ENCODE measurements at regions not wholly inside any gene's neighbourhood (a gene's known extent, or its start where the extent isn't known, plus 50 kb on each side); places are given as distances from the start of the nearest gene placed in this dataset.

- Histone ChIP-seq H4K20me1 (ENCODE audit: insufficient read depth, low read length) (no peaks in the 10 kb centered on the region), H3K4me3 (ENCODE audit: low read depth, low read length, poor library complexity, severe bottlenecking) (no peak overlapping the region), H3K9me3 (ENCODE audit: low read length) (no peaks in the 10 kb centered on the region), H2AFZ (ENCODE audit: low read length) (no peak overlapping the region), H3K79me2 (ENCODE audit: insufficient read depth, low read depth, low read length) (no peaks in the 10 kb centered on the region), H3K36me3 (ENCODE audit: insufficient read depth, low read length) (no peaks in the 10 kb centered on the region), H3K4me1 (ENCODE audit: insufficient read depth, low read length, poor library complexity, severe bottlenecking) (no peaks in the 10 kb centered on the region), H3K4me2 (ENCODE audit: low read length) (no peak overlapping the region), H3K9me2 (ENCODE audit: insufficient read depth, low read length) (no peaks in the 10 kb centered on the region), H3K27ac (ENCODE audit: low read depth, low read length, poor library complexity, severe bottlenecking) (no peak overlapping the region)
- no peak for TF ChIP-seq CTCF (conservative IDR thresholded peaks at IDR 0.05; ENCODE audit: low read length)
- TF ChIP-seq EZH2phosphoT487 (IDR thresholded peaks at IDR 0.05; ENCODE audit: borderline replicate concordance, low read depth, low read length), result no peak
- DNase-seq (ENCODE audit: low spot score), result peak; percentile 2
- POLR2A ChIA-PET, result interaction anchor here (0.6 to 1.1 kb wide), 2 partner anchors 15 to 731 kb away, joined by 3 to 4 read pairs; no protein-coding TSS in a partner anchor
- CTCF ChIA-PET (ENCODE audit: unreplicated experiment), result interaction anchor here (0.6 kb wide), 1 partner anchor 1583 kb away, joined by 3 read pairs; no protein-coding TSS in a partner anchor
- intact Hi-C loops (cut with micrococcal nuclease; ENCODE audit: unreplicated experiment), result no loop called here
- no TSS peak for BruUV-seq (replicated peaks)
Measured at GRCh38 chr3:5332270-5332956, 144.9 kb downstream of the EDEM1 start.

- TF ChIP-seq EZH2phosphoT487 (IDR thresholded peaks at IDR 0.05; ENCODE audit: borderline replicate concordance, low read depth, low read length), result no peak
- no peak for TF ChIP-seq CTCF (conservative IDR thresholded peaks at IDR 0.05; ENCODE audit: low read length)
- POLR2A ChIA-PET, result no interaction called here
- Histone ChIP-seq H2AFZ (ENCODE audit: low read length) (no peak overlapping the region), H3K4me3 (ENCODE audit: low read depth, low read length, poor library complexity, severe bottlenecking) (no peak overlapping the region), H3K9me2 (ENCODE audit: insufficient read depth, low read length) (no peaks in the 10 kb centered on the region), H4K20me1 (ENCODE audit: insufficient read depth, low read length) (no peaks in the 10 kb centered on the region), H3K27ac (ENCODE audit: low read depth, low read length, poor library complexity, severe bottlenecking) (no peak overlapping the region), H3K36me3 (ENCODE audit: insufficient read depth, low read length) (no peaks in the 10 kb centered on the region), H3K79me2 (ENCODE audit: insufficient read depth, low read depth, low read length) (no peaks in the 10 kb centered on the region), H3K4me1 (ENCODE audit: insufficient read depth, low read length, poor library complexity, severe bottlenecking) (no peaks in the 10 kb centered on the region), H3K4me2 (ENCODE audit: low read length) (no peak overlapping the region), H3K9me3 (ENCODE audit: low read length) (no peaks in the 10 kb centered on the region)
- no peak for DNase-seq (ENCODE audit: low spot score)
- intact Hi-C loops (cut with micrococcal nuclease; ENCODE audit: unreplicated experiment), result no loop called here
- CTCF ChIA-PET (ENCODE audit: unreplicated experiment), result no interaction called here
- BruUV-seq (replicated peaks), result no TSS peak
Measured at GRCh38 chr3:5339967-5340535, 152.5 kb downstream of the EDEM1 start.

- BruUV-seq (replicated peaks), result no TSS peak
- no peaks in the 10 kb centered on the region for H3K36me3 ChIP-seq (ENCODE audit: insufficient read depth, low read length)
Measured at GRCh38 chr3:5341610-5342009, 154.1 kb downstream of the EDEM1 start.

More at GRCh38 chr3:5341610-5342009, 154.1 kb downstream of the EDEM1 start:
- intact Hi-C loops (cut with micrococcal nuclease; ENCODE audit: unreplicated experiment), result no loop called here
- TF ChIP-seq CTCF (conservative IDR thresholded peaks at IDR 0.05; ENCODE audit: low read length) (no peak), EZH2phosphoT487 (IDR thresholded peaks at IDR 0.05; ENCODE audit: borderline replicate concordance, low read depth, low read length) (no peak)
- Histone ChIP-seq H3K4me2 (ENCODE audit: low read length) (no peak overlapping the region), H3K27ac (ENCODE audit: low read depth, low read length, poor library complexity, severe bottlenecking) (no peak overlapping the region), H3K9me3 (ENCODE audit: low read length) (no peaks in the 10 kb centered on the region), H4K20me1 (ENCODE audit: insufficient read depth, low read length) (no peaks in the 10 kb centered on the region), H3K4me1 (ENCODE audit: insufficient read depth, low read length, poor library complexity, severe bottlenecking) (no peaks in the 10 kb centered on the region), H2AFZ (ENCODE audit: low read length) (no peak overlapping the region), H3K79me2 (ENCODE audit: insufficient read depth, low read depth, low read length) (no peaks in the 10 kb centered on the region), H3K9me2 (ENCODE audit: insufficient read depth, low read length) (no peaks in the 10 kb centered on the region), H3K4me3 (ENCODE audit: low read depth, low read length, poor library complexity, severe bottlenecking) (no peak overlapping the region)
- CTCF ChIA-PET (ENCODE audit: unreplicated experiment), result no interaction called here
- DNase-seq (ENCODE audit: low spot score), result no peak
- POLR2A ChIA-PET, result no interaction called here

Measured in OCI-LY7 (cell line).